ENCODE measurements at regions not wholly inside any gene's neighbourhood (a gene's known extent, or its start where the extent isn't known, plus 50 kb on each side); places are given as distances from the start of the nearest gene placed in this dataset.

DNA sequence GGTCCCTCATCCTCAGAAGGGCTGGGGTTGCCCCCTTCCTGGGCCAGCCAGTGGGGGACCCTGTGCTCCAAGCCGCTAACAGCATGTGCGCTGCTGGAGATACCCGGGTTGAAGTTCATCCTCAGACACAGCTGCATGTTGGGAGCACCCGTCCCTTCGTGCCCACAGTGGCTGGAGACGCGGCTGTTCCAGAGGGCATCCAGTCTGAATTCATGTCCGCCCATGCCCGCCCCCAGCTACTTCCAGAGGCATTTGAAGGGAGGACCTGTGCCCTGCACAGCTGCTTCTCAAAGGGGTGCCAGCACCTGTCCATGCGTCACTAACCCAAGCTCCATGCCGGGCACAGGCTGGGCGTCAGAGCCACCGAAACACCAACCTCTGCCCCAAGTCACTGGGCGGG is 68.1 kb upstream of the ADGRA1 start:
- no peak overlapping the region for H3K4me3 ChIP-seq (replicated peaks in 1 of 2; ENCODE audit: low read depth in 1 of 2, low read length in 2 of 2)
- no peaks in the 10 kb centered on the region for H3K9me3 ChIP-seq (ENCODE audit: control insufficient read depth in 1 of 2, insufficient read depth in 1 of 2, low read depth in 1 of 2, low read length in 2 of 2)
- ATAC-seq (no peak), DNase-seq (ENCODE audit: low read depth, low spot score) (no peak)
- no peak overlapping the region for H3K4me2 ChIP-seq (ENCODE audit: low read length)
- intact Hi-C loops (cut with micrococcal nuclease), result no loop called here
- TF ChIP-seq, protein P1, sequence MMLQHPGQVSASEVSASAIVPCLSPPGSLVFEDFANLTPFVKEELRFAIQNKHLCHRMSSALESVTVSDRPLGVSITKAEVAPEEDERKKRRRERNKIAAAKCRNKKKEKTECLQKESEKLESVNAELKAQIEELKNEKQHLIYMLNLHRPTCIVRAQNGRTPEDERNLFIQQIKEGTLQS (IDR thresholded peaks at IDR 0.05), result no peak
- TF ChIP-seq RAD21 (IDR thresholded peaks at IDR 0.05; ENCODE audit: low read depth) (no peak), FOSL1 (IDR thresholded peaks at IDR 0.05; ENCODE audit: low read depth) (no peak)
- no peaks in the 10 kb centered on the region for H3K4me1 ChIP-seq (ENCODE audit: control insufficient read depth in 1 of 2, insufficient read depth in 2 of 2, low read length in 2 of 2)
- ChIA-PET POLR2A (no interaction called here), RAD21 (ENCODE audit: low non-redundant PET in 1 of 2, low total read pairs in 2 of 2, uncharacterized antibody in 2 of 2, unreplicated experiment in 2 of 2) (no interaction called here), CTCF (no interaction called here)
- no TSS peak for BruUV-seq (replicated peaks)
- no peaks in the 10 kb centered on the region for H3K27me3 ChIP-seq (ENCODE audit: insufficient read depth, low read length)
- no peak overlapping the region for H3K9ac ChIP-seq (ENCODE audit: low read length)
- H3K27ac ChIP-seq (ENCODE audit: low read depth, low read length), result no peak overlapping the region
- no peaks in the 10 kb centered on the region for H3K36me3 ChIP-seq (ENCODE audit: control insufficient read depth in 1 of 2, insufficient read depth in 2 of 2, low read length in 2 of 2)
- H2AFZ ChIP-seq (ENCODE audit: low read depth, low read length, poor library complexity, severe bottlenecking), result no peak overlapping the region
- no peaks in the 10 kb centered on the region for H3K79me2 ChIP-seq (ENCODE audit: insufficient read depth, low read length)
- no peaks in the 10 kb centered on the region for H4K20me1 ChIP-seq (ENCODE audit: insufficient read depth)
- no peaks in the 10 kb centered on the region for H3K9me2 ChIP-seq (ENCODE audit: insufficient read depth)

DNA sequence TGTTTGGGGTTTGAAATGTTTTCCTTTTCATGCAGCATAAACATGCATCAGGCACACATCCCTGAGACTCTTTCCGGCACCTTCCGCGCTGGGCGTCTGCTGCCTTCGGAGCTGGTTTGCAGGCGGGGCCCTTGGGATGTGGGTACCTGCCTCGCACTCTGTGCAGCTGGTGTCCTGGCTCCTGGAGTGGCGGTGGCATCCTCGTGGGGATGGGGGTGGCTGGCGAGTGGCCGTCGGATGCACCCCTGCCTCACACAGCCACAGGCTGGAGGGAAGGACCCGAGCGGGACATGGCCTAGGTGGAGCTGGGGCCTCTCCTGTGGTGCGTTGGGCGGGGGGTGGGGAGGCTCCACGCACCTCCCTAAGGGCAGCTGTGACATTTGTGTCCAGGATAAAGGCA is 68.5 kb upstream of the ADGRA1 start:
- Histone ChIP-seq H3K36me3 (ENCODE audit: control insufficient read depth in 1 of 2, insufficient read depth in 2 of 2, low read length in 2 of 2) (no peaks in the 10 kb centered on the region), H2AFZ (ENCODE audit: low read depth, low read length, poor library complexity, severe bottlenecking) (no peak overlapping the region), H3K9me3 (ENCODE audit: control insufficient read depth in 1 of 2, insufficient read depth in 1 of 2, low read depth in 1 of 2, low read length in 2 of 2) (no peaks in the 10 kb centered on the region), H3K4me2 (ENCODE audit: low read length) (no peak overlapping the region), H3K4me3 (replicated peaks in 1 of 2; ENCODE audit: low read depth in 1 of 2, low read length in 2 of 2) (no peak overlapping the region), H3K79me2 (ENCODE audit: insufficient read depth, low read length) (no peaks in the 10 kb centered on the region), H3K4me1 (ENCODE audit: control insufficient read depth in 1 of 2, insufficient read depth in 2 of 2, low read length in 2 of 2) (no peaks in the 10 kb centered on the region; a peak in 1 of 4 replicates), H3K27me3 (ENCODE audit: insufficient read depth, low read length) (no peaks in the 10 kb centered on the region), H3K9ac (ENCODE audit: low read length) (no peak overlapping the region), H4K20me1 (ENCODE audit: insufficient read depth) (no peaks in the 10 kb centered on the region), H3K9me2 (ENCODE audit: insufficient read depth) (no peaks in the 10 kb centered on the region), H3K27ac (ENCODE audit: low read depth, low read length) (no peak overlapping the region)
- TF ChIP-seq EZH2phosphoT487 (IDR thresholded peaks at IDR 0.05; ENCODE audit: borderline replicate concordance) (no peak), ZFX (IDR thresholded peaks at IDR 0.05) (no peak), EGR1 (IDR thresholded peaks at IDR 0.05; ENCODE audit: low read depth) (no peak), CEBPB (IDR thresholded peaks at IDR 0.05; ENCODE audit: low read depth) (no peak), FOSL1 (IDR thresholded peaks at IDR 0.05; ENCODE audit: low read depth) (no peak), ZNF274 (IDR thresholded peaks at IDR 0.05; ENCODE audit: low read depth, low read length) (no peak), CBX3 (IDR thresholded peaks at IDR 0.05; ENCODE audit: low read depth) (no peak), RAD21 (IDR thresholded peaks at IDR 0.05; ENCODE audit: low read depth) (no peak)
- POLR2A ChIA-PET, result no interaction called here
- RAD21 ChIA-PET (ENCODE audit: low non-redundant PET in 1 of 2, low total read pairs in 2 of 2, uncharacterized antibody in 2 of 2, unreplicated experiment in 2 of 2), result no interaction called here
- BruUV-seq (replicated peaks), result no TSS peak
- no peak for ATAC-seq
- intact Hi-C loops (cut with micrococcal nuclease), result no loop called here
- CTCF ChIA-PET, result no interaction called here
- no peak for DNase-seq (ENCODE audit: low read depth, low spot score)
